ENCODE measurements at regions not wholly inside any gene's neighbourhood (a gene's known extent, or its start where the extent isn't known, plus 50 kb on each side); places are given as distances from the start of the nearest gene placed in this dataset.
"Not testable (repeated sequence)": the region's sequence is repeated elsewhere in the genome, so short reads cannot be mapped to it uniquely, and the experiment has no call there.

GRCh38 chr1:194420706-194421105 is 1234.3 kb upstream of the B3GALT2 start:
- Histone ChIP-seq H3K36me3 (ENCODE audit: control insufficient read depth, low read length) (no peaks in the 10 kb centered on the region), H3K4me2 (ENCODE audit: low read length) (no peak overlapping the region), H4K20me1 (ENCODE audit: control insufficient read depth, insufficient read depth, low read depth, low read length) (no peaks in the 10 kb centered on the region), H3K9me2 (replicated peaks; ENCODE audit: control insufficient read depth, low read length) (no peaks in the 10 kb centered on the region), H3K27me3 (ENCODE audit: control insufficient read depth, low read length) (no peaks in the 10 kb centered on the region), H3K27ac (ENCODE audit: low read depth, low read length) (no peak overlapping the region), H3F3A (ENCODE audit: control insufficient read depth, insufficient read depth) (no peaks in the 10 kb centered on the region), H3K4me1 (ENCODE audit: control insufficient read depth, low read length) (no peaks in the 10 kb centered on the region), H3K4me3 (ENCODE audit: low read length) (no peak overlapping the region), H3K9me3 (ENCODE audit: control insufficient read depth, insufficient read depth, low read length) (peaks cover 15% of the 10 kb centered on the region; the same call in 1 of the 2 replicates), H3K79me2 (ENCODE audit: control insufficient read depth, low read length) (no peaks in the 10 kb centered on the region)
- no peak for TF ChIP-seq EZH2phosphoT487 (IDR thresholded peaks at IDR 0.05; ENCODE audit: borderline replicate concordance, low read length)
- TF ChIP-seq CTCF (IDR thresholded peaks at IDR 0.05; ENCODE audit: low read depth, low read length, poor library complexity, severe bottlenecking): no peak

GRCh38 chr1:194419721-194420120 is 1233.3 kb upstream of the B3GALT2 start:
- H3K4me2 ChIP-seq (ENCODE audit: low read length): no peak overlapping the region
- no peaks in the 10 kb centered on the region for H4K20me1 ChIP-seq (ENCODE audit: control insufficient read depth, insufficient read depth, low read depth, low read length)
- H3K9me3 ChIP-seq (ENCODE audit: control insufficient read depth, insufficient read depth, low read length): peaks cover 15% of the 10 kb centered on the region; the same call in 1 of the 2 replicates
- H3K9me2 ChIP-seq (replicated peaks; ENCODE audit: control insufficient read depth, low read length): no peaks in the 10 kb centered on the region
- H3K36me3 ChIP-seq (ENCODE audit: control insufficient read depth, low read length): no peaks in the 10 kb centered on the region
- no peak overlapping the region for H3K4me3 ChIP-seq (ENCODE audit: low read length)
- no peaks in the 10 kb centered on the region for H3F3A ChIP-seq (ENCODE audit: control insufficient read depth, insufficient read depth)
- H3K79me2 ChIP-seq (ENCODE audit: control insufficient read depth, low read length): no peaks in the 10 kb centered on the region
- H3K27me3 ChIP-seq (ENCODE audit: control insufficient read depth, low read length): no peaks in the 10 kb centered on the region
- H3K4me1 ChIP-seq (ENCODE audit: control insufficient read depth, low read length): no peaks in the 10 kb centered on the region
- H3K27ac ChIP-seq (ENCODE audit: low read depth, low read length): no peak overlapping the region
- no peak for TF ChIP-seq EZH2phosphoT487 (IDR thresholded peaks at IDR 0.05; ENCODE audit: borderline replicate concordance, low read length)
- TF ChIP-seq CTCF (IDR thresholded peaks at IDR 0.05; ENCODE audit: low read depth, low read length, poor library complexity, severe bottlenecking): no peak

- Histone ChIP-seq H3K36me3 (ENCODE audit: control insufficient read depth, low read length) (no peaks in the 10 kb centered on the region), H4K20me1 (ENCODE audit: control insufficient read depth, insufficient read depth, low read depth, low read length) (no peaks in the 10 kb centered on the region), H3K27ac (ENCODE audit: low read depth, low read length) (no peak overlapping the region), H3F3A (ENCODE audit: control insufficient read depth, insufficient read depth) (no peaks in the 10 kb centered on the region), H3K27me3 (ENCODE audit: control insufficient read depth, low read length) (no peaks in the 10 kb centered on the region), H3K9me3 (ENCODE audit: control insufficient read depth, insufficient read depth, low read length) (no peaks in the 10 kb centered on the region), H3K4me1 (ENCODE audit: control insufficient read depth, low read length) (no peaks in the 10 kb centered on the region), H3K79me2 (ENCODE audit: control insufficient read depth, low read length) (no peaks in the 10 kb centered on the region), H3K4me3 (ENCODE audit: low read length) (no peak overlapping the region), H3K4me2 (ENCODE audit: low read length) (no peak overlapping the region), H3K9me2 (replicated peaks; ENCODE audit: control insufficient read depth, low read length) (no peaks in the 10 kb centered on the region)
- no peak for TF ChIP-seq EZH2phosphoT487 (IDR thresholded peaks at IDR 0.05; ENCODE audit: borderline replicate concordance, low read length)
- TF ChIP-seq CTCF (IDR thresholded peaks at IDR 0.05; ENCODE audit: low read depth, low read length, poor library complexity, severe bottlenecking): no peak
Measured at GRCh38 chr1:194410756-194411155, 1224.3 kb upstream of the B3GALT2 start.

- H4K20me1 ChIP-seq (ENCODE audit: control insufficient read depth, insufficient read depth, low read depth, low read length); H3K9me3 ChIP-seq (ENCODE audit: control insufficient read depth, insufficient read depth, low read length); H3K4me1 ChIP-seq (ENCODE audit: control insufficient read depth, low read length); H3K4me2 ChIP-seq (ENCODE audit: low read length); H3K36me3 ChIP-seq (ENCODE audit: control insufficient read depth, low read length); H3K27ac ChIP-seq (ENCODE audit: low read depth, low read length); H3K9me2 ChIP-seq (replicated peaks; ENCODE audit: control insufficient read depth, low read length); H3F3A ChIP-seq (ENCODE audit: control insufficient read depth, insufficient read depth); H3K4me3 ChIP-seq (ENCODE audit: low read length); H3K27me3 ChIP-seq (ENCODE audit: control insufficient read depth, low read length); H3K79me2 ChIP-seq (ENCODE audit: control insufficient read depth, low read length): not testable (repeated sequence)
Measured at GRCh38 chr1:194407238-194407637, 1220.8 kb upstream of the B3GALT2 start.
